Kidney (tissue), 13 donors: ENCODE measurements at regions not wholly inside any gene's neighbourhood (a gene's known extent, or its start where the extent isn't known, plus 50 kb on each side); places are given as distances from the start of the nearest gene placed in this dataset.

ENCODE experiments used
- DNase-seq, 5 donors: peaks; one replicate each; pipeline ENCODE4 v3.0.0-alpha.2; 2013 to 2020
- FAIRE-seq: peaks from 2 replicates; lab custom pipeline; 2012; peaks lifted over from hg19 to GRCh38; lab: Jason Lieb, UNC
- H3K27ac ChIP-seq, 2 donors: one replicate each; pipeline ENCODE4 v1.7.0; 2013; ENCODE audit warnings: low read depth in 2 of 2, low read length in 2 of 2, inconsistent platforms in 1 of 2
- H3K27me3 ChIP-seq: one replicate; pipeline ENCODE4 v1.7.1; 2013; ENCODE audit warnings: low read length, inconsistent platforms; ENCODE audit not compliant: control insufficient read depth, insufficient read depth
- H3K36me3 ChIP-seq, 3 donors: one replicate each; pipeline versions ENCODE4 v1.7.0 to v1.7.1; 2013; ENCODE audit warnings: low read length in 3 of 3, control low read depth in 1 of 3, inconsistent platforms in 1 of 3; ENCODE audit not compliant: insufficient read depth in 3 of 3, control insufficient read depth in 2 of 3
- H3K4me1 ChIP-seq, 3 donors: one replicate each; pipeline versions ENCODE4 v1.7.0 to v1.7.1; 2013; ENCODE audit warnings: low read length in 3 of 3, inconsistent platforms in 1 of 3, low read depth in 1 of 3; ENCODE audit not compliant: control insufficient read depth in 2 of 3, insufficient read depth in 2 of 3
- H3K4me3 ChIP-seq, 3 donors: one replicate each; pipeline versions ENCODE4 v1.7.0 to v1.8.1; 2013; ENCODE audit warnings: low read length in 3 of 3, control low read depth in 1 of 3, inconsistent platforms in 1 of 3
- H3K9ac ChIP-seq, 3 donors: one replicate each; pipeline versions ENCODE4 v1.7.0 to v1.7.1; 2013; ENCODE audit warnings: low read length in 3 of 3, control low read depth in 1 of 3, inconsistent platforms in 1 of 3
- H3K9me3 ChIP-seq, 3 donors: one replicate each; pipeline versions ENCODE4 v1.7.0 to v1.7.1; 2013; ENCODE audit warnings: low read length in 3 of 3, control low read depth in 1 of 3, inconsistent platforms in 1 of 3; ENCODE audit not compliant: control insufficient read depth in 2 of 3, insufficient read depth in 1 of 3
- CTCF ChIP-seq: IDR thresholded peaks from 3 replicates; pipeline ENCODE4 v1.5.1; 2012; ENCODE audit warnings: mild to moderate bottlenecking, moderate library complexity, borderline replicate concordance; ENCODE audit not compliant: insufficient read depth; ENCODE audit errors: extremely low read depth
- intact Hi-C: fragments of 100-400 bp; cut with DNase I; formaldehyde crosslinking; loops from one replicate; pipeline ENCODE4 v1.11.1; 2022
- donor health status: control.
- donor health status: control.
- donor health status: control.
- donor health status: control.
- donor health status: control.
- donor health status: DM: yes; HTN: yes; CAD: no.
- donor health status: Normal renal cell carcinoma (clear cell type).

- Histone ChIP-seq H3K9me3 (peaks cover 0 to 3% (median 2%) of the 10 kb centered on the region in 3 donors), H3K27me3 (no peaks in the 10 kb centered on the region), H3K4me1 (no peaks in the 10 kb centered on the region), H3K27ac (no peak overlapping the region), H3K9ac (no peak overlapping the region), H3K36me3 (no peaks in the 10 kb centered on the region), H3K4me3 (no peak overlapping the region)
- no peak for TF ChIP-seq CTCF
- intact Hi-C loops = no loop called here
- FAIRE-seq (no peak), DNase-seq (no peak)
Measured at GRCh38 chr16:35177851-35178250, 1718.4 kb downstream of the TP53TG3F start.

- Histone ChIP-seq H3K9ac (no peak overlapping the region), H3K27ac (no peak overlapping the region), H3K9me3 (peaks cover 0 to 3% (median 2%) of the 10 kb centered on the region in 3 donors), H3K36me3 (no peaks in the 10 kb centered on the region), H3K4me1 (no peaks in the 10 kb centered on the region), H3K27me3 (no peaks in the 10 kb centered on the region), H3K4me3 (no peak overlapping the region)
- no peak for FAIRE-seq
- no peak for TF ChIP-seq CTCF
- no peak for DNase-seq
- intact Hi-C loops = no loop called here
Measured at GRCh38 chr16:35180970-35181369, 1721.6 kb downstream of the TP53TG3F start.

- H3K27ac ChIP-seq = no peak overlapping the region
- no peak overlapping the region for H3K4me3 ChIP-seq
- no peaks in the 10 kb centered on the region for H3K4me1 ChIP-seq
- H3K27me3 ChIP-seq = no peaks in the 10 kb centered on the region
- no peak for TF ChIP-seq CTCF
- no peaks in the 10 kb centered on the region for H3K36me3 ChIP-seq
- no peak for DNase-seq
- H3K9me3 ChIP-seq = peaks cover 0 to 3% (median 2%) of the 10 kb centered on the region in 3 donors
- intact Hi-C loops = no loop called here
- H3K9ac ChIP-seq = no peak overlapping the region
- FAIRE-seq = no peak
Measured at GRCh38 chr16:35181422-35182030, 1722.1 kb downstream of the TP53TG3F start.

GRCh38 chr16:35182043-35182677, 1722.7 kb downstream of the TP53TG3F start:
- no peak for FAIRE-seq
- H3K27ac ChIP-seq = no peak overlapping the region

More at GRCh38 chr16:35182043-35182677, 1722.7 kb downstream of the TP53TG3F start:
- Histone ChIP-seq H3K9ac (no peak overlapping the region), H3K27me3 (no peaks in the 10 kb centered on the region), H3K4me1 (no peaks in the 10 kb centered on the region), H3K36me3 (no peaks in the 10 kb centered on the region), H3K9me3 (peaks cover 0 to 3% (median 2%) of the 10 kb centered on the region in 3 donors), H3K4me3 (no peak overlapping the region)
- peak in 1 of 5 donors; percentile 62 for DNase-seq
- intact Hi-C loops = no loop called here
- TF ChIP-seq CTCF = no peak
